ENCODE measurements at regions not wholly inside any gene's neighbourhood (a gene's known extent, or its start where the extent isn't known, plus 50 kb on each side); places are given as distances from the start of the nearest gene placed in this dataset.

GRCh38 chr12:65517656-65518210 lies 239.2 kb downstream of the MSRB3 start:
- Histone ChIP-seq H3K4me3 (no peak overlapping the region), H3K36me3 (no peaks in the 10 kb centered on the region), H3K27ac (no peak overlapping the region), H3K27me3 (no peaks in the 10 kb centered on the region), H3K4me1 (no peaks in the 10 kb centered on the region), H3K9me3 (no peaks in the 10 kb centered on the region)
- DNase-seq, result no peak
- intact Hi-C loops (cut with DNase I; ENCODE audit: low total_unique reads), result no loop called here
- TF ChIP-seq, protein P1, sequence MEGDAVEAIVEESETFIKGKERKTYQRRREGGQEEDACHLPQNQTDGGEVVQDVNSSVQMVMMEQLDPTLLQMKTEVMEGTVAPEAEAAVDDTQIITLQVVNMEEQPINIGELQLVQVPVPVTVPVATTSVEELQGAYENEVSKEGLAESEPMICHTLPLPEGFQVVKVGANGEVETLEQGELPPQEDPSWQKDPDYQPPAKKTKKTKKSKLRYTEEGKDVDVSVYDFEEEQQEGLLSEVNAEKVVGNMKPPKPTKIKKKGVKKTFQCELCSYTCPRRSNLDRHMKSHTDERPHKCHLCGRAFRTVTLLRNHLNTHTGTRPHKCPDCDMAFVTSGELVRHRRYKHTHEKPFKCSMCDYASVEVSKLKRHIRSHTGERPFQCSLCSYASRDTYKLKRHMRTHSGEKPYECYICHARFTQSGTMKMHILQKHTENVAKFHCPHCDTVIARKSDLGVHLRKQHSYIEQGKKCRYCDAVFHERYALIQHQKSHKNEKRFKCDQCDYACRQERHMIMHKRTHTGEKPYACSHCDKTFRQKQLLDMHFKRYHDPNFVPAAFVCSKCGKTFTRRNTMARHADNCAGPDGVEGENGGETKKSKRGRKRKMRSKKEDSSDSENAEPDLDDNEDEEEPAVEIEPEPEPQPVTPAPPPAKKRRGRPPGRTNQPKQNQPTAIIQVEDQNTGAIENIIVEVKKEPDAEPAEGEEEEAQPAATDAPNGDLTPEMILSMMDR (IDR thresholded peaks at IDR 0.05), result no peak
- TF ChIP-seq POLR2A (IDR thresholded peaks at IDR 0.05), result no peak

- DNase-seq, result no peak
- H3K4me3 ChIP-seq, result no peak overlapping the region
- no peaks in the 10 kb centered on the region for H3K36me3 ChIP-seq
- no peaks in the 10 kb centered on the region for H3K4me1 ChIP-seq
- TF ChIP-seq, protein P1 (IDR thresholded peaks at IDR 0.05), result no peak
- TF ChIP-seq POLR2A (IDR thresholded peaks at IDR 0.05), result no peak
- H3K27me3 ChIP-seq, result no peaks in the 10 kb centered on the region
- no peaks in the 10 kb centered on the region for H3K9me3 ChIP-seq
- no peak overlapping the region for H3K27ac ChIP-seq
- intact Hi-C loops (cut with DNase I; ENCODE audit: low total_unique reads), result no loop called here
Measured at GRCh38 chr12:65518771-65519170, 240.3 kb downstream of the MSRB3 start.

DNA sequence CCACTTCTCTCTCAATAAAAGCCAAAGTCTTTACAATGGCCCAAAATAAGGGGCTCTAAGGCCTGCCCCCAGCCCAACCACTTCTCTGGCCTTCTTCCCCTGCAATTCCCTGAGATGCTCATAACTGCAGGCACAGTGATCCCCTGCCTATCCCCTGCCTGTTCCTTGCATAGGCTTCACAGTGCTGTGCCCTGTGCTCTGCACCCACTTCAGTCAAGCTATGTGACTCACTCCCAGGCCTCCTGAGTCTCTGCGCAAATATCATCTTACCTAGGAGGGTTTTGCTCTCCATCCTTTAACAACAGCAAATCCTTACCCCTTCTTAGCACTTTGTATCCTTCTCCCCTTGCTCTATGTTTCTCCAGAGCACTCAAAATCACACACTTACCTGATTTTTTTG lies 242.2 kb downstream of the MSRB3 start:
- Histone ChIP-seq H3K9me3 (no peaks in the 10 kb centered on the region), H3K4me1 (no peaks in the 10 kb centered on the region), H3K36me3 (no peaks in the 10 kb centered on the region), H3K27ac (no peak overlapping the region), H3K27me3 (no peaks in the 10 kb centered on the region), H3K4me3 (no peak overlapping the region)
- intact Hi-C loops (cut with DNase I; ENCODE audit: low total_unique reads), result no loop called here
- TF ChIP-seq POLR2A (IDR thresholded peaks at IDR 0.05), result no peak
- TF ChIP-seq, protein P1 (IDR thresholded peaks at IDR 0.05), result no peak
- DNase-seq, result no peak

DNA sequence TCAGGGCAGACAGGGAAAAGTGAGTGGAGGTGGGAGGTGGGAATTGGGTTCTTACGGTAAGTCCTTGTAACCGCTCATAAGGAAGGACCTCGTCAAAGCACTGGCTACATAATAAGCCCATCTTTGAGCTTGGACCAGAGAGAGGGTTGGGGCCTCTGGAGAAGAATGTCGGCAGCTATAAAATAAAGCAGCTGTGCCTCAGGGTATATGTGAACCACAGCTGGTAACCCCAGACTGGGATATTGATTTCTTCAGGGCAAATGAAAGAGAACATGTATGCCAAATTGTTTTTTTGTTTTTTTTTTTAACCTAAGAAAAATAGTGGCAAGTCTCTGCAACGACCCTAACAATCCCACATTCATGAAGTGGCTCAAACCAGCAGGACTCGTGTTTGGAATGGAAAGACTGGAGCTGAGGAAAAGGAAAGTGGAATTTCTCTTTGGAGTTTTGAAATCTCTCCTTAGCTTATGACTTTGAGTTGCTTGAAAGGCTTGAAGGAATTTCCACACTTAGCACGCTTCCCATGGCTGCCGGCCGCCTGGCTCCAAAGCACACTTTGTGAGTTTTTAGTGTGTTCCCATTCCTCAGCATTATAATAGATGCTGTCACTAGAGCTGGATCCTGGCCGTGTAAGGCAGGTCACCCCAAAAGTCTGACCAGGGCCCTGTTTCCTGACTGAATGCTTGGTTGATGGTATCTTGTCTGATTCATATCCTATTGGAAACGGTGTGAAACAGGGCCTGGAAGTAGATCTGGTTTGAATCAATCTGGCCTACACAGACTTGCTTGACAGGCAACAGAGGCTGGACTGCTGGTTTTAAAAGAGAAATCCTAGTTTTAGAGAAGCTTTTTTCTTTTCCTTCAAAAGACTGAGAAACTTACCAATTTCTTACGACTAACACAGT lies 244.7 kb downstream of the MSRB3 start:
- H3K27ac ChIP-seq, result no peak overlapping the region
- no peaks in the 10 kb centered on the region for H3K9me3 ChIP-seq
- H3K36me3 ChIP-seq, result no peaks in the 10 kb centered on the region
- peak in 1 of 2 donors; percentile 27 for DNase-seq
- no peak overlapping the region for H3K4me3 ChIP-seq
- H3K4me1 ChIP-seq, result no peaks in the 10 kb centered on the region
- TF ChIP-seq POLR2A (IDR thresholded peaks at IDR 0.05), result no peak
- TF ChIP-seq, protein P1 (IDR thresholded peaks at IDR 0.05), result no peak
- intact Hi-C loops (cut with DNase I; ENCODE audit: low total_unique reads), result no loop called here
- H3K27me3 ChIP-seq, result no peaks in the 10 kb centered on the region

DNA sequence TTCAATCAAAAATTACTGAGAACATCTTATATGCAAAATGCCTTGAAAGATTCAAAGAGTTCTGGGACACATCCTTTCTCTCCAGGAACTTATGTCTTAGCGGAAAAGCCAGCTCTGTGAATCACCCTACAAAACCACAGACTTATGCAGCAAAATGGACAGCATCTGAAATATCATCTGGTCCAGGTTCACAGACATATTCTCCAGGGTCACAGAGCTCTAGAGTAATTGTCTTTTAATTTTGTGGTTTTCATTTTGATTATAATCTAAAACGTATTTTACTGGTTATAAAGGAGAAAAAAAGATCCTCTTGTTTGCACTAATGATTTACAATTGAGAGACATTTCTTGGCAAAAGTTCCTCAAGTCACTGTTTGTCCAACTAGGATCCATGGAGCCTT lies 246.2 kb downstream of the MSRB3 start:
- no peak overlapping the region for H3K27ac ChIP-seq
- no peaks in the 10 kb centered on the region for H3K27me3 ChIP-seq
- intact Hi-C loops (cut with DNase I; ENCODE audit: low total_unique reads), result no loop called here
- TF ChIP-seq, protein P1 (IDR thresholded peaks at IDR 0.05), result no peak
- TF ChIP-seq POLR2A (IDR thresholded peaks at IDR 0.05), result no peak
- no peaks in the 10 kb centered on the region for H3K9me3 ChIP-seq
- no peak for DNase-seq
- no peaks in the 10 kb centered on the region for H3K36me3 ChIP-seq
- H3K4me1 ChIP-seq, result no peaks in the 10 kb centered on the region
- no peak overlapping the region for H3K4me3 ChIP-seq

Measured in uterus (tissue), 3 donors.